ENCODE measurements at regions not wholly inside any gene's neighbourhood (a gene's known extent, or its start where the extent isn't known, plus 50 kb on each side); places are given as distances from the start of the nearest gene placed in this dataset.

DNA sequence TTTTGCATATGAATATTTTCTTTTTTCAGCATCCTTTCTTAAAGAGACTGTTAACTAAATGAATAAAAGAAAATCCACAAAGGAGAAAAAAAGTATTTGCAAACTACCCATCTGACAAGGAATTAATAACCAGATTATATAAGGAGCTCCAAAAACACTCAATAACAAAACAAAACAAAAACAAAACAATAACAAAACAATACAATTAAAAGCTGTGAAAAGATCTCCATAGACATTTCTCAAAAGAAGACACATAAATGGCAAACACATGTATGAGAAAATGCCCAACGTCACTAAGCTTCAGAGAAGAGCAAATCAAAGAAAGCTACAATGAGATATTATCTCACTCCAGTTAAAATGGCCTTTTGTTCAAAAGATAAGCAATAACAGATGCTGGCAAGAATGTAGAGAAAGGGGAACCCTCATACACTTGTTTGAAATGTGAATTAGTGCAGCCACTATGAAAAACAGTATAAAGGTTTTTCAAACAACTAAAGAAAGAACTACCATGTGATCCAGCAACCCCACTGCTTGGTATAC, 1310.0 kb upstream of the EYS start:
- H3K4me2 ChIP-seq, result no peak overlapping the region
- H3K4me3 ChIP-seq, result no peak overlapping the region
- no peaks in the 10 kb centered on the region for H3K4me1 ChIP-seq
- DNase-seq (ENCODE audit: low read depth in 1 of 2, low spot score in 1 of 2) (no peak), FAIRE-seq (no peak), ATAC-seq (no peak)
- ChIA-PET POLR2A (no interaction called here), CTCF (no interaction called here)
- no peak overlapping the region for H3K27ac ChIP-seq
- TF ChIP-seq HOXA7 (CRISPR knock-in tag; IDR thresholded peaks at IDR 0.05) (no peak), NR3C1 (IDR thresholded peaks at IDR 0.05) (no peak), RFX5 (IDR thresholded peaks at IDR 0.05) (no peak), CBX8 (IDR thresholded peaks at IDR 0.05) (no peak), TP53 (CRISPR knock-in tag; IDR thresholded peaks at IDR 0.05) (no peak), CBX2 (IDR thresholded peaks at IDR 0.05; ENCODE audit: borderline replicate concordance, low read depth) (no peak), PHF8 (IDR thresholded peaks at IDR 0.05; ENCODE audit: borderline replicate concordance, low read depth) (no peak), HOXB13 (CRISPR knock-in tag; IDR thresholded peaks at IDR 0.05; ENCODE audit: low read depth) (no peak), EP300 (IDR thresholded peaks at IDR 0.05) (no peak)
- TF ChIP-seq, protein P1, sequence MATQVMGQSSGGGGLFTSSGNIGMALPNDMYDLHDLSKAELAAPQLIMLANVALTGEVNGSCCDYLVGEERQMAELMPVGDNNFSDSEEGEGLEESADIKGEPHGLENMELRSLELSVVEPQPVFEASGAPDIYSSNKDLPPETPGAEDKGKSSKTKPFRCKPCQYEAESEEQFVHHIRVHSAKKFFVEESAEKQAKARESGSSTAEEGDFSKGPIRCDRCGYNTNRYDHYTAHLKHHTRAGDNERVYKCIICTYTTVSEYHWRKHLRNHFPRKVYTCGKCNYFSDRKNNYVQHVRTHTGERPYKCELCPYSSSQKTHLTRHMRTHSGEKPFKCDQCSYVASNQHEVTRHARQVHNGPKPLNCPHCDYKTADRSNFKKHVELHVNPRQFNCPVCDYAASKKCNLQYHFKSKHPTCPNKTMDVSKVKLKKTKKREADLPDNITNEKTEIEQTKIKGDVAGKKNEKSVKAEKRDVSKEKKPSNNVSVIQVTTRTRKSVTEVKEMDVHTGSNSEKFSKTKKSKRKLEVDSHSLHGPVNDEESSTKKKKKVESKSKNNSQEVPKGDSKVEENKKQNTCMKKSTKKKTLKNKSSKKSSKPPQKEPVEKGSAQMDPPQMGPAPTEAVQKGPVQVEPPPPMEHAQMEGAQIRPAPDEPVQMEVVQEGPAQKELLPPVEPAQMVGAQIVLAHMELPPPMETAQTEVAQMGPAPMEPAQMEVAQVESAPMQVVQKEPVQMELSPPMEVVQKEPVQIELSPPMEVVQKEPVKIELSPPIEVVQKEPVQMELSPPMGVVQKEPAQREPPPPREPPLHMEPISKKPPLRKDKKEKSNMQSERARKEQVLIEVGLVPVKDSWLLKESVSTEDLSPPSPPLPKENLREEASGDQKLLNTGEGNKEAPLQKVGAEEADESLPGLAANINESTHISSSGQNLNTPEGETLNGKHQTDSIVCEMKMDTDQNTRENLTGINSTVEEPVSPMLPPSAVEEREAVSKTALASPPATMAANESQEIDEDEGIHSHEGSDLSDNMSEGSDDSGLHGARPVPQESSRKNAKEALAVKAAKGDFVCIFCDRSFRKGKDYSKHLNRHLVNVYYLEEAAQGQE (IDR thresholded peaks at IDR 0.05), result no peak
- WGBS (ENCODE audit: missing lambda C conversion rate), result 40% methylated on average over 1 of the region's 1 CpG
- no peaks in the 10 kb centered on the region for H3K9me3 ChIP-seq

DNA sequence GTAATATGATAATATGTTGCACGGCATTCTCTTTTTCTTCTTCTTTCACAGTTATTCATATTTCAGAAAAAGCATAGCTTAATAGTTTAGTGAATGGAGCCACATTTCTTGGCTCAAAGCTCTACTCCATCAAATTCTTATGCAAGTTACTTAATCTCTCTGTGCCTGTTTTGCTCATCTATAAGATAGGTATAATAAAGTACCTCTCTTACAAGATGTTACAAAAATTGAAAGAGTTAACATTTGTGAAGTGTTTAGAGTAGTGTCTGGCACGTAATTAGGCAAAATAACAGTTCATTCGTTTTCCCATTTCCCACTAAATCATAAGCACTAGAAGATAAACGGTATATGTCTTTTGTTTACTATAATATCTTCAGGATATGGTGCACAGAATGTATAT, 1304.4 kb upstream of the EYS start:
- POLR2A ChIA-PET, result no interaction called here
- Histone ChIP-seq H3K9me3 (no peaks in the 10 kb centered on the region), H3K4me3 (no peak overlapping the region), H3K4me1 (no peaks in the 10 kb centered on the region), H3K27ac (no peak overlapping the region), H3K4me2 (no peak overlapping the region)
- DNase-seq (ENCODE audit: low read depth in 1 of 2, low spot score in 1 of 2) (no peak), FAIRE-seq (no peak), ATAC-seq (no peak)
- TF ChIP-seq MAZ (IDR thresholded peaks at IDR 0.05; ENCODE audit: borderline replicate concordance, low read depth, low read length) (no peak), SMC3 (IDR thresholded peaks at IDR 0.05) (no peak), CBX2 (IDR thresholded peaks at IDR 0.05; ENCODE audit: borderline replicate concordance, low read depth) (no peak)
- TF ChIP-seq, protein P2, sequence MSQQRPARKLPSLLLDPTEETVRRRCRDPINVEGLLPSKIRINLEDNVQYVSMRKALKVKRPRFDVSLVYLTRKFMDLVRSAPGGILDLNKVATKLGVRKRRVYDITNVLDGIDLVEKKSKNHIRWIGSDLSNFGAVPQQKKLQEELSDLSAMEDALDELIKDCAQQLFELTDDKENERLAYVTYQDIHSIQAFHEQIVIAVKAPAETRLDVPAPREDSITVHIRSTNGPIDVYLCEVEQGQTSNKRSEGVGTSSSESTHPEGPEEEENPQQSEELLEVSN (IDR thresholded peaks at IDR 0.05; ENCODE audit: borderline replicate concordance, low read depth), result no peak
- TF ChIP-seq, protein P3, sequence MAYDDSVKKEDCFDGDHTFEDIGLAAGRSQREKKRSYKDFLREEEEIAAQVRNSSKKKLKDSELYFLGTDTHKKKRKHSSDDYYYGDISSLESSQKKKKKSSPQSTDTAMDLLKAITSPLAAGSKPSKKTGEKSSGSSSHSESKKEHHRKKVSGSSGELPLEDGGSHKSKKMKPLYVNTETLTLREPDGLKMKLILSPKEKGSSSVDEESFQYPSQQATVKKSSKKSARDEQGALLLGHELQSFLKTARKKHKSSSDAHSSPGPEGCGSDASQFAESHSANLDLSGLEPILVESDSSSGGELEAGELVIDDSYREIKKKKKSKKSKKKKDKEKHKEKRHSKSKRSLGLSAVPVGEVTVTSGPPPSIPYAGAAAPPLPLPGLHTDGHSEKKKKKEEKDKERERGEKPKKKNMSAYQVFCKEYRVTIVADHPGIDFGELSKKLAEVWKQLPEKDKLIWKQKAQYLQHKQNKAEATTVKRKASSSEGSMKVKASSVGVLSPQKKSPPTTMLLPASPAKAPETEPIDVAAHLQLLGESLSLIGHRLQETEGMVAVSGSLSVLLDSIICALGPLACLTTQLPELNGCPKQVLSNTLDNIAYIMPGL (CRISPR knock-in tag; IDR thresholded peaks at IDR 0.05; ENCODE audit: borderline replicate concordance), result no peak
- CTCF ChIA-PET, result no interaction called here
- 12% methylated on average over 4 of the region's 4 CpGs for WGBS (ENCODE audit: missing lambda C conversion rate)

DNA sequence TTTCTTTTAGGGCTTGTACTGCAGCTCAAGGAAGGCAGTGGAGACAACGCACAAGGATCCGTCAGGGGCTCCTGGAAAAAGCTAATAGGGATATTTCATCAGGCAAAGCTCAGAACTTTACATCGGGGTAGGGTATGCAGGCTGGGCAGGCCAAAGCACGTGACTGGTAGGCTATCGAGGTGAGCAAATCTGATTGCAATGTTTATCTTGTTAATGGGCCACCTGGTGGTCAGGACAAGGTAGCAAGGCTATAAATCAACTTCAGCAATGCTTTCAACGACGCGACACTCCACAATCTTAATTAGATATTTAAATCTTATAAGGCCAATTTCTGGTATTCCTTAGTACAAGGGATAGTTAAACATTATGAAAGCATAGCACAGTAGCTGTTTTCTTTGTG, 1302.8 kb upstream of the EYS start:
- ATAC-seq, result no peak
- FAIRE-seq, result no peak
- ChIA-PET POLR2A (no interaction called here), CTCF (no interaction called here)
- no peak overlapping the region for H3K4me2 ChIP-seq
- H3K27ac ChIP-seq, result no peak overlapping the region
- no peaks in the 10 kb centered on the region for H3K4me1 ChIP-seq
- H3K4me3 ChIP-seq, result no peak overlapping the region
- no peaks in the 10 kb centered on the region for H3K9me3 ChIP-seq
- peak in 1 of 2 experiments; percentile 1 for DNase-seq (ENCODE audit: low read depth in 1 of 2, low spot score in 1 of 2)
- 27% methylated on average over 8 of the region's 8 CpGs for WGBS (ENCODE audit: missing lambda C conversion rate)
- TF ChIP-seq HEYL (CRISPR knock-in tag; IDR thresholded peaks at IDR 0.05) (no peak), SREBF2 (IDR thresholded peaks at IDR 0.05) (no peak), FOSL2 (IDR thresholded peaks at IDR 0.05) (no peak), FOSL2 (CRISPR knock-in tag; IDR thresholded peaks at IDR 0.05) (no peak), KDM5A (IDR thresholded peaks at IDR 0.05) (no peak), NR3C1 (IDR thresholded peaks at IDR 0.05) (no peak), CBX2 (IDR thresholded peaks at IDR 0.05; ENCODE audit: borderline replicate concordance, low read depth) (no peak), RNF2 (IDR thresholded peaks at IDR 0.05; ENCODE audit: borderline replicate concordance, low read depth) (no peak), HOXB5 (CRISPR knock-in tag; IDR thresholded peaks at IDR 0.05) (no peak), RARB (CRISPR knock-in tag; IDR thresholded peaks at IDR 0.05) (no peak)
- TF ChIP-seq, protein P4, sequence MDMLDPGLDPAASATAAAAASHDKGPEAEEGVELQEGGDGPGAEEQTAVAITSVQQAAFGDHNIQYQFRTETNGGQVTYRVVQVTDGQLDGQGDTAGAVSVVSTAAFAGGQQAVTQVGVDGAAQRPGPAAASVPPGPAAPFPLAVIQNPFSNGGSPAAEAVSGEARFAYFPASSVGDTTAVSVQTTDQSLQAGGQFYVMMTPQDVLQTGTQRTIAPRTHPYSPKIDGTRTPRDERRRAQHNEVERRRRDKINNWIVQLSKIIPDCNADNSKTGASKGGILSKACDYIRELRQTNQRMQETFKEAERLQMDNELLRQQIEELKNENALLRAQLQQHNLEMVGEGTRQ (IDR thresholded peaks at IDR 0.05), result no peak
- TF ChIP-seq, protein P1 (IDR thresholded peaks at IDR 0.05), result no peak
- TF ChIP-seq, protein P5, sequence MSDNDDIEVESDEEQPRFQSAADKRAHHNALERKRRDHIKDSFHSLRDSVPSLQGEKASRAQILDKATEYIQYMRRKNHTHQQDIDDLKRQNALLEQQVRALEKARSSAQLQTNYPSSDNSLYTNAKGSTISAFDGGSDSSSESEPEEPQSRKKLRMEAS (IDR thresholded peaks at IDR 0.05), result no peak

Data from A549 (cell line).